PC-9 (cell line): ENCODE measurements at regions not wholly inside any gene's neighbourhood (a gene's known extent, or its start where the extent isn't known, plus 50 kb on each side); places are given as distances from the start of the nearest gene placed in this dataset.

ENCODE experiments used
- EZH2 ChIP-seq: fragments of 200-600 bp; sonication (generic); IDR thresholded peaks from 2 replicates; pipeline ENCODE4 v1.8.0; 2017; ENCODE audit warnings: antibody characterized with exemption, low read depth
- TF ChIP-seq, protein P1 (sequence below): fragments of 200-600 bp; sonication (generic); conservative IDR thresholded peaks from 2 replicates; pipeline ENCODE4 v1.6.1; 2017; ENCODE audit warnings: mixed run types, antibody characterized with exemption, mild to moderate bottlenecking, moderate library complexity

DNA sequence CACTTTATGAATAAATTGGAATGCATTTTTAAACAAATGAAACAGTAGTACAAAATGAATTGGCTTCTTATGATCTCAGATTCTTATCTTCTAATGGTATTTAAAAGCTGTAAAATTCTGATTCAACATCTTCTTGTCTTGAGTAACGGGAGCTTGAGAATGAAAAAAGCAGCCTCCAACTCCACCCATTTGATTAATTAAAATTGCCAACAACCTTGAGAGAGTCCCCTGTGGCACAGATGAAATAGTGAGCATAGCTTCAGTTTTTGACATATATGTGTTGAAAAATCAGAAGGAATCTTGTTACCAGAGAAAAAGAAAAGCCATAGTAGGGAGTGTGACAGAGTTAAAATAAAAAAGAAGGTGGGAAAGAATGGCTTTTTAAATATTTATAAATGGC, 1426.1 kb upstream of the CDH8 start:
- TF ChIP-seq, protein P1, sequence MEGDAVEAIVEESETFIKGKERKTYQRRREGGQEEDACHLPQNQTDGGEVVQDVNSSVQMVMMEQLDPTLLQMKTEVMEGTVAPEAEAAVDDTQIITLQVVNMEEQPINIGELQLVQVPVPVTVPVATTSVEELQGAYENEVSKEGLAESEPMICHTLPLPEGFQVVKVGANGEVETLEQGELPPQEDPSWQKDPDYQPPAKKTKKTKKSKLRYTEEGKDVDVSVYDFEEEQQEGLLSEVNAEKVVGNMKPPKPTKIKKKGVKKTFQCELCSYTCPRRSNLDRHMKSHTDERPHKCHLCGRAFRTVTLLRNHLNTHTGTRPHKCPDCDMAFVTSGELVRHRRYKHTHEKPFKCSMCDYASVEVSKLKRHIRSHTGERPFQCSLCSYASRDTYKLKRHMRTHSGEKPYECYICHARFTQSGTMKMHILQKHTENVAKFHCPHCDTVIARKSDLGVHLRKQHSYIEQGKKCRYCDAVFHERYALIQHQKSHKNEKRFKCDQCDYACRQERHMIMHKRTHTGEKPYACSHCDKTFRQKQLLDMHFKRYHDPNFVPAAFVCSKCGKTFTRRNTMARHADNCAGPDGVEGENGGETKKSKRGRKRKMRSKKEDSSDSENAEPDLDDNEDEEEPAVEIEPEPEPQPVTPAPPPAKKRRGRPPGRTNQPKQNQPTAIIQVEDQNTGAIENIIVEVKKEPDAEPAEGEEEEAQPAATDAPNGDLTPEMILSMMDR, result no peak
- no peak for TF ChIP-seq EZH2
